NCI-H510A treated with DMSO at 0.1 percent for 48 hours (cell line): ENCODE measurements at regions not wholly inside any gene's neighbourhood (a gene's known extent, or its start where the extent isn't known, plus 50 kb on each side); places are given as distances from the start of the nearest gene placed in this dataset.

Experiments
- DNase-seq: peaks from one replicate; lab custom pipeline; 2025; lab: John Stamatoyannopoulos, UW

DNA sequence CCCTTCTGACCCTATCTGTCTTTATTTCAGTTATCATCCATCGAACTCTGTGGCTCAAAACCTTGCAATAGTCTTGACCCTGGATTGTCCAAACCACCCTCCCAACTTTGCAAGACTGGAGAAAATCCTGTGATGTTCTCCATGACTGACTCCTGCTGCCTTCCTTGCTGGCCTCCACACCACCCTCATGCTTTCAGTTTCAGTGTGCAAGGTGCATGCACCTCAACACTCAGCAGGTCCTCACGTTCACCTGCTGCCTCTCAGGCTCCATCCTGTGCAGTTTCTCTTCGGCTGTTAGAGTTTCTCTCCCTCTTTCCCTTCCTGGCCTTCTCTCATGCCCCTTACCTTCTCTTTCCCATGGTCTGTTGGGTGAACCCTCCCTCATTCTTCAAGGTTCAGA, 59.4 kb upstream of the ASIC2 start:
- no peak for DNase-seq

DNA sequence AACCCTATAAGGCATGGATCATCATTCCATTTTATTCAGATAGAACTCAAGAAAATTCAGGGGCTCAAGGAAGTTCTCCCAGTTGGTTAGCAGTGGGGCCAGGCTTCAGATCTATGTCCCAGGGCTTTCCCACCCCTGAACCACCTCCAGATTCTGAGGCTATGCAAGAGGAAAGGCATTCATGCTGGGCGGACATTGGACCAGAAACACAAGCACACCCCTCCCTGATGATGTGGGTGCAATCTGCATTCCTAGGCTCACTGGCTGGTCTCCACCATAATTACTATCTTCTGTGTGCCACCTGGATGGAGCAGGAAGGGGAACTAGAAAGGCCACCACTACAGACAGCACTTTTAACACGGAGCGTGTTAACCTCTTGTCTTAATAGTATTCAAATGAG, 63.2 kb upstream of the ASIC2 start:
- no peak for DNase-seq

DNA sequence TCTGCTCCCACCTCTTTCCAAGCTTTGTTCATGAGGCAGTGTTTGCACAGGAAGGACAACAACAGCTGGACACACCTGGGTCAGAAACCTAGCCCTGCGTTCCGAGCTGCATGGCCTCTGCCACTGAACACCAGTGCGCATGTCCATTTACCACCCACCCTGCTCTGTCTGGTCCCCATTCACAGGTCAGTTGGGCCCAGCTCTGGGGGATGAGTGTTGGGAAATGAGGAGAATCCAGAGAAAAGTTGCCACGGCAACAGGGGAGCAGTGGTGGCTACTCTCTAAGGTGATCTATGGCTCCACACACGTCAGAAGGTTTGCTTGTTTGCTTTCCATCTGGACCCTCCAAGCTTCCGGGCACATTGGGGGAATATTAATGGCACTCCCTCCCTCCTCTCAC, 70.4 kb upstream of the ASIC2 start:
- no peak for DNase-seq

DNA sequence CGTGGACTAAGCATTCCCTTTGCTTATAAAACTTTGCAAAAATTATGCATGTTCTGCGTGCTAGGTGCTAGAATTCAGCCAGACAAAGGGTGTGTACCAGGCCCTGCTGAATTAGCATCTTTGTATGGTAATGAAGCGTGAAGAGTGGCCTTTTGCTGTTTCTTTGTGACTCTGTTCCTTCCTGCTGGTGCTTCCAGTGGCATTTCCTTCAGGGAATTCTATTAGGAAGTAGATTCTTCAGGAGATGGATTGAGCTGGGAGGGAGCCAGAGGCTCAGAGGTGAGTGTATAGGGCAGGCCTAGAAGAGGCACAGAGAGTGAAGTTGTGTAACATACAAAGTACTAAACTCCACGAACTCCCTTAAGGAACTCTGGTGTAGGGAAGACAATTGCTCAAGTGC, 73.9 kb upstream of the ASIC2 start:
- DNase-seq, result no peak

DNA sequence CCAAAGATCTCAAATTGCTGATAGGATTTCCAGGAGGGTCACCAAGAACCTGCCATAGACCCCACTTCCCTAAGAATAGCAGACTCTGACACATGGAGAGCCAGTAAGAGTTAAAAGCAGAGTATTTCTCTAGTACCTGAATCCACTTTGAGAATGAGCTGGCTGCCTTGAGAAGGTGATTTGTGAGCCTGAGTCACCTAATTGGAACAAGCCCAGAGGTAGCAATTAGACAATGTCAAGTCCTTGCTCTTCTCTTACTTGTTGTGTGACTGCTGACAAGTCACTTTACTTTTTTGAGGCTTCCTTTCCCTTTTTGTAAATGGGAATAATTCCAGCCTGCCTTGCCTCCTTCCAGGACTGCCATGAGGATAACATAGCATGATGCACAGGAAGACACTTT, 76.1 kb upstream of the ASIC2 start:
- no peak for DNase-seq

DNA sequence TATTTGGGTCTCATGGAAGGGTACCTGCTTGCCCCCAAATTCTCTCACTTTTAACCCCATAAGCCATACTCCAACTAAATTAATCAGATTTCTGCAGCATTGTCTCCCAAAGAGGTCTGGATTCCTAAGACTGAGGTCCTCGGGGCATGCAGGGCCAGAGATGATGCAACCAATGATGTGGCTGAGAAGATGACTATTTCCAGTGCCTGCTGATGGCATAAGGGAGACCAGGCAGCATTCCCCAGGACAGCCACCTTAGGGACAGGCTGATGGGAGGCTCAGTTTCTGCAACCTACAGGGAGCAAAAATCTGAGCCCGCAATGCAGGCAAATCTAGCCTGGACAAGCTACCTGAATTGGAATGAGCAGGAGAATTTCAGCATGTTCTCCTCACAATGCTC, 76.8 kb upstream of the ASIC2 start:
- no peak for DNase-seq

DNA sequence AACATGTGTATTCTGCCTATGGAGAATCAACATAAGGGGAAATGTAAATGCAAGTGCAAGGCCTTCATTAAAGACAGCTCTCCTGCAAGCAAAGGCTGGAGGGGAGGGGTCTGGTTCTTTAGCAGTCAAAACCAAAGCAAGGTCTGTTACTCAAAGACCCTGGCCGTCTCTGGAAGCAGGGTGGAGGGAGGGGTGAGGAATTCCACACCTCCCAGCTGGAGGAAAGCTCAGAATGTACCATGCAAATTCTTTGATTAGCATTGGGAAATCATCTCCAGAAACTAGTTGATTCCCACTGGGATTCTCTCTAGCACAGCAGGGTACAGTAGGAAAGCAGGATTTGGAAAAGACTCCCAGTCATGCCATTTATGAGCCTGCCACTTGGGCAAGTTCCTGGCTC, 77.3 kb upstream of the ASIC2 start:
- no peak for DNase-seq

DNA sequence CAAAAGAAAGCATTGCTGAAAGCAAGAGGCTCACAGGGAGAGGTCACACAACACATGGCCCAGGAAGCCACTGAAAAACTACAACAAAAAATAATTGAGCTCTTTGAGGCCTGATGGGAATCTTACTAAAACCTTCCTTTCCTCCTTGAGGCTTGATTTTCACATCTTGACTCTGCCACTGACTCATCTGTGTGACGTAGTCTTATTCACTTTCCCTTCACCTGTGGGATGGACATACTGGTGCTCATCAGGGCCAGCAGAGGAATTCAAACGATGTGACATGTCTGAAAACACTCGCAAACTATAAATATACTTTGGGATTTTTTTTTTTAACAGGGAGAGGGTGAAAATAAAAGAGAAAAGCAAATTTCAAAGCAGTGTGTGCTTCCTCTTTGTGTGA, 78.3 kb upstream of the ASIC2 start:
- no peak for DNase-seq

DNA sequence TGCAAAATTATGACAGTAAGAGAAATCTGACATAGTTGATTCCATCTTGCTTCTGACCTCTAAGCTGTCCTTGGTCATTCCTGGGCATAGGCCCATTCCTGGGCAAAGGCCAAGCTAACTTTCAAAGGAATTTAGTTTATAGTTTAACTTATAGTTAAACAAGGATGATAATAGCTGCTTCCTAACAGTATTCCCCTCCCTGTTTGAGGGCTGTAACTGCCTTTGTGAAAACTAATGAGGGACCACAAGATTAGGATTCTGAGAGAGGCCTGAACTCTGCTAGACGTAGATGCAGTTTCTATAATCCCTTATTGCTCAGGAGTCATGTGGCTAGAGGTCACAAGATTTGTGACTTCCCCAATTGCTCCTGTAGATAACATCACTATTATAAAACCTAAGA, 80.2 kb upstream of the ASIC2 start:
- no peak for DNase-seq

DNA sequence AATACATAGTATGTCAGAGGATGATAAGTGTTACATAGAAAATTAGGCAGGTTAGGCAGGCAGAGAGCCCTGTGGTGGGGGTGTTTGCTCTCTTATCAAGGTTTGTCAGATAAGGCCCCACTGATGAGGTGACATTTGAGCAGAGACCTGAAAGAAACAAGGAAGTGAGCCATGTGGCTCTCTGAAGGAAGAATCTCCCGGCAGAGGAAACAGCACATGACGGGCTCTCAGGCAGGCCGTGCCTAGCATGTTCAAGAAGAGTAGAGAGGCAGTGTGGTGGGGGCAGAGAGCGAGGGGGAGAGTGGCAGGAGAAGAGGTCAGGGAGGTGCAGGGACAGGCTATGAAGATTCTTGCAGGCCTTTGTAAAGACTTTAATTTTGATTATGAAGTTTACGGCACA, 82.0 kb upstream of the ASIC2 start:
- DNase-seq, result no peak

DNA sequence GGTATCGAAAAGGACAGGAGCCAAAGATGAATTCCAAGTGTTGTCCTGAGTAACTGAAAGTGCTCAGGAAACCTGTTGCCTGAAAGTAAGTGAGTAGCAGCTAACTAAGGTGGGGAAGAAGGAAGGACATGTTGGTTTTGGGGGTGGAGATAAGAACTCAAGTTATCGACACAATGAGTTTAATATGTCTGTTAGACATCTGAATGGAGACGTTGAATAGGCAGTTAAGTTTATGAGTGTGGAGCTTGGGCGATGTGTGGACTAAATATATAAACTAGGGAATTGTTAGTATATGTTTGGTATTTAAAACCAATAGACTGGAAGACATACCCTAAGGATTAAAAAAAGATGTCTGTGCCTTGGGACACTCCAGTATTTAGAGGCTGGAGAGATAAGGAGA, 82.7 kb upstream of the ASIC2 start:
- no peak for DNase-seq

DNA sequence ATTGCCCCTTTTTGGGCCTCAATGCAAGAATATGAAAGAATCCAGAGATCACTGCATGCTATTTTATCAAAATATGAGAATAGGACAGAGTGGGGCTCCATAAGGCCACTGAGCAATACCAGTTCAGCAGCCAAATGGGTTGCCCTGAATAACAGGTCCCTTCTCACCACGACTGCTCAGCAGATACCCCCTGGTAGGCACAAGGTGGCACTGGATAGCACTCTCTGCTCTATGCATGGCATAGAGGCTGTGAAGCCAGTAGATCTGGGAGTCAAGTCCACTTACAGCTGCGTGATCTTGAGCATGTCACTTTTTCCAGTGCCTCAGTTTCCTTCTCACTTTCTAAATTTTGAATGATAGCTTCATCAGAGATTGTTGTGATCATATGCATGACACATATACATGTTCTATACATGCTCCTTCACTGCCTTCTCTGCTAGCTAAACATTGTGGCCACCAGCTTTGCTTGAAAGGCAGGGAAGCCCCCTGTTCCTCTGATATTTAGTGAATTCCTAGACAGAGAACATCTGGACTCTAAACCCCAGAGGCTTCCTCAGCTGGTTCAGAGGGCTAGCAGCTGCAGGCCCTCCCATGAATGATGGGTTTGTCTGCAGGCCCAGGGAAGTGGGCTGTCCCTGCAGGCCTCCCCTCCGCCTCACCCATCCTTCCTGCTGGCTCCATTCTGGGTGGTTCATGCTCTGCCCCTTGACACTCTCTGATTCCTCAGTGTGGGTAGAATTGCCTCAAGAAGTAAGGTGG, 84.9 kb upstream of the ASIC2 start:
- no peak for DNase-seq

DNA sequence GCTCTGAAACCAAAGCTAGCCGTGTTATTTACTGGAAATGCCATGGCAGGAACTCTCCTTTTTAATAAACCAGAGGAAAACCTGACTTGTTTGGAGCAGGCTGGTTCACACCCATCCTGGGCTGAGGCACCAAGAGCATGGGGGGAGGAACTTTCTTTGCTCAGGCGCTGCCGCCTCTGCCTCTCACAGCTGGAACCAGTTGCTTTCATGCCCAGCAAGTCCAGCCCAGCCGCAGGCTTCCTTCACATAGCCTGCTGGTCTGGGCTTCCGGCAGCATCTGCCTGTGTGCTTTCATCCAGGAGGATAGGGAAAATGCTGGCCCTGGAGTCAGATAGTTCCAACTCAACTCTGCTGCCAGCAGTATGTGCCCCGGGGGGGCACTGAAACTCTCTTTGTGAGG, 88.1 kb upstream of the ASIC2 start:
- no peak for DNase-seq

DNA sequence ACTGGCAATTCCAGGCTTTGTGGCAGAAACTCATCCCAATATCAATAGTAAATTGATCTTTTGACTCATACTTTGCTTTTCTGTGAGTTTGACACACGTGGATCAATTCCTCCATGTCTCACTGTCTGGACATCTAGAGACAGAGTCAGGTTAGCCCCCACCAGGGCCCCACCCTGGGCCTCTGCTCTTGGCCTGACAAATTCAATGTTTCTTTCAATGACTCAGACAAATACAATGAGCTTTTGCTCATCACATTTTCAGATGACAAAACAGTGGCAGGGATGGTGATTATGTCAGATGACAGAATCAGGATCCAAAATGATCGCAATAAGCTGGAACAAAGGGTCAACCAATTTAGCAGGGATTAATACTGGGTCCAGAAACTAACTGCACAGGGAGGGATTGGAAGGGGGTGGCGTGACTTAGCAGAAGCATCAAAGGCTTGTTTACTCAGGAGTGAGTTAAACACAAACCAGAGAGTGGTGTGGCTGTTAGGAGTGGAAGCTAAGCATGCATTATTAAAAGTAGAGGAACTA, 90.5 kb upstream of the ASIC2 start:
- no peak for DNase-seq

DNA sequence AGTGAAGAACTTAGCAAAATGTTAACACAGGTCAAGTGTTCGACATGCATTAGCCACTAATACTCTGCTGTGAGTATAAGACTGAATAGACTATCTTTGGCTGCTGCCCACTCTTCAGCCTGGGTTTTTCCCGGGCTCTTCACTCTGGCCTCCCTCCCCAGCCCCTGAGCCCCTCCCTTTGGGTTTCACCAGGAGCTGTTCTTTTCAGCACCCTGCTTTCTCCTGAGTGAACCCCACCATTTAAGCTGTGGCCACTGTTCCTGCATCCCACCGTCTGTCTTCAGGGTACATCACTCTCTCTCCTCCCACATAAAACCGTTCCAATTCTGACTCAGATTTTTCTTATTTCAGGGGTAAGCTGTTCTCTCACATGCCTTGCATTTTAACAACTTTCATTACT, 92.0 kb upstream of the ASIC2 start:
- no peak for DNase-seq

DNA sequence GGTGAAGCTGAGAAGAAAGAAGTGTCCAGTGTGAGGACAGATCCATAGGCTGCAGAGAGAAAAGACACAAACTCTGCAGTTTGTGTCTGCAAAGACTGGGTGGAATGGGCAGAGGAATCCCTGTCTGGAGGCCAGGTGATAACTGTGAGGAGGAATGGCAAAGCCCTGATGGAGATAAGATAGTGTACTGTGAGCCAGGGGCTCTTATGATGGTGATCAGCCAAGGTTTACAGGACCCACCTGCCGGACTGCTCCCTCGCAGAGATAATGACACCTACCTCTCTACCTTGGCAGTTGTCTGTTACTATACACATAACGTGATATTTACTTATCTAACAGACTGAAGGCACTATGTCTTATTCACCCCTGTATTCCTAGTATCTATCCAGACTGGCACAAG, 92.6 kb upstream of the ASIC2 start:
- DNase-seq, result no peak

DNA sequence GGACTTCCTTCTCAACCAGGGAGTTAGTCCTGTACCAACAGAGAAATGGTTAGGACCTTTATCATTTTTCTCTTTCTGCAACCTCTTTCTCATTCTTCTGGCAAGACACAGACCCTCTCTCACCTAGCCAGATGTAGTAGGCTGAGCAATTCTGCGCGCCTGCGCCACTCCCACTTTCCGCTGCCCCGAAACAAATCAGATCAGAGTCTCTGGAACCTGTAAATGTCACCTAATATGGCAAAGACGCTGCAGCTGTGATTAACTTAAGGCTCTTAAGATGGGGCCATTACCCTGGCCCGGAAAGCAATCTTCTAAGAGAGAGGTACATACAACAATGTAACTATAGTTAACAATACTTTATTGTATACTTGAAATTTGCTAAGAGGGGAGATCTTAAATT, 94.3 kb upstream of the ASIC2 start:
- no peak for DNase-seq

DNA sequence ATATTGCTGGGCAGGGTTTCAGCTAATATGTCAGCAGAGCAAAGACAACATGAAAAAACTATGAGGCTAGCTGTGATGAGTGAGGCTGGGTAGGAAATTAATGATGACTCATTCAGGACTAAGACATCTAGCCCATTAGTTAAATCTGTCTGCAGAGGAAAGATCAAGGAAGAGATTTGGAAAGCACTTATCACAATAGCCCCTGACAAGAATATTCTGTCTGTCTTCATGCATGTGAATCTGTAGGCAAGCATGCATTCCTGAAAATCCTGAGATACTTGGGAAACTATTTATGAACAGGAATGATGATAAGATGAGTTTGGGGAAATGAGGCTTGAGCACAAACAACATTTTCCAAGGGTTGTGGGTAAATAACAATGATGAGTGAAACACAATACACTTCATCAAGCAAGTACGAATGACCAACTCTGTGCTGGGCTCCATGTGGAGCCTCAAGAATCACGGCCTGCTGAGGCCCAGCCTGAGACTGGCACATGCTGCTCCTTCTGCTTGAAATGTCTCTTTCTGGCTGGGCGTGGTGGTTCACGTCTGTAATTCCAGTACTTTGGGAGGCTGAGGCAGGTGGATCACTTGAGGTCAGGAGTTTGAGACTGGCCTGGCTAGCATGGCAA, 96.5 kb upstream of the ASIC2 start:
- DNase-seq, result no peak

DNA sequence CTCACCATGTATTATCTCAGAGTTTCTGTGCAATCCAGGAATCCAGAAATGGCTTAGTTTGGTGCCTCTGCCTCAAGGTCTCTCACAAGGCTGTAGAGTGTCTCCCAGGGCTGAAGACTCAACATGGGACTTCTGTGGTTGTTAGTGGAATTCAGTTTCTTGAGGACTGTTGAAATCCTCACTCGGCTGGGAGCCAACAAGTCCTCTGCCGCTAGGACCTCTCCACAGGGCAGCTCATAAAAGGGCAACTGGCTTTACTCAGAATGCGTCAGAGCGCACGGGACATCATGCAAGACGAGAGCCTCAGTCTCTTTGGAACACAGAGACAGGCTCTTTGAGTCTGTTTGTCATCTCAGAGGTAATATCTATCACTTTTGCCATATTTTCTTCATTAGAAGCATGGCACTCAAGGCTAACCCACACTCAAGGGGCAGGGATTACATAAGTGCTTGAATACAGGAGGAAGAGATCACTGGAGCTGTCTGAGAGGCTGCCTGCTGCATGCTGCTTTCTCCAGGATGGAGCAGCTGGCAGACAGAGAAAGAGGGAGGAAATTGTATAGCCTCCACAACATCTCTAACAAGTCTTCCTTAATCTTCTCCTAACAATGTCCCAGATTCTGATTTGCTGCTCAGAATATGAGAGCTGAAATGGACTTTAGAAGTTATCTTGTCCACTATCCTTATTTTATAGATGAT, 97.5 kb upstream of the ASIC2 start:
- DNase-seq, result no peak

DNA sequence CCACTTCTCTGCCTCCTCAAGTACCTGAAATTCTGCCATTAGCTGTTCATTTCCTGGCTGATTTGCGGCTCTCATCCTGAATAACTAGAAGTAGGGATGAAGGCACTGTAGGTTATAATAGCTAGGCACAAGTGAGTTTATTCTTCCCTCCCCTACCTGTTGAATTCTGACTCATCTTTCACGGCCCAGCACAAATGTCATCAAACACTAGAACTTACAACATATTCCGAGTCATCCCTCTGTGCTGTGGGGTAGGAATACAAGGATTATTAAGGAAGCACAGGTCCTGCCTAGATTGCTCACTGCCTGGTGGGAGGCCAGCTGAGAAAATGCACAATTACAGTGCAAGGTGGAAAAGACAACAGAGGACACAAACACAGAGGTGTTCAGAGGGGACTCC, 103.7 kb upstream of the ASIC2 start:
- DNase-seq, result no peak

DNA sequence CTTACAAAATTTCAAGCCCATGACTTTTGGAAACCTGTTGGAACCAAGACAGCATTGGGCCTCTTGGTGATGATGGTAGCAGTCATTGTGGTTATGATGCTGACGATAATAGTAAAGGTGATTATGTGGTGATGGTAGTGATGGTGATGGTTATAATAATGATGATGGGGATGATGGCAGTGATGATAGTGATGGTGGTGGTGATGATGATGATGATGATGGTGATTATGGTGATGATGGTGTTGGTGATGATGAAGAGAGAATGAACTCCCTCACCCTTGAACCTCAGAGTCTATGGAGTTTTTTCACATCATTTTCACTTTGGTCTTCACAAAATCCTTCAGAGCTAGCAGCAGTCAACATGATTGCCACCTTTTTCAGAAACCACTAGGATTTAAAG, 105.3 kb upstream of the ASIC2 start:
- DNase-seq, result no peak

DNA sequence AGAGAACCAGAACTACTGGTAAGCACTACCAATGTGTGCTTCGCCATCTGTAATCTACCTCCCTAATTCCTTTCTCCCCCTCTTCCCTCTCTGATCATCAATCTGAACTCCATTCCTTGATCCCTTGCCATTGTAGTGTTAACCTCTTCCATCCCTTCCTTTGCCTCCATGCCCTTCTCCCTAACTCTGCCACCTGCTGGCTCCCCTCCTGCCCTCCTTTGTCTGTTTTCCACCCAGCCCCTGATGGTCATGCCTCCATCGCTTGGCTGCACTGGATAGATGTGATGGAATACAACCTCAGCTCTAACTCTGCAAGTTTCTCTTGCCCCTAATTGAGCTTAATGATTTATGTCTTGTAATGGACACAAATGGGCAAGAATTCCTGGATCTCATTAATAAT, 108.2 kb upstream of the ASIC2 start:
- DNase-seq, result no peak

DNA sequence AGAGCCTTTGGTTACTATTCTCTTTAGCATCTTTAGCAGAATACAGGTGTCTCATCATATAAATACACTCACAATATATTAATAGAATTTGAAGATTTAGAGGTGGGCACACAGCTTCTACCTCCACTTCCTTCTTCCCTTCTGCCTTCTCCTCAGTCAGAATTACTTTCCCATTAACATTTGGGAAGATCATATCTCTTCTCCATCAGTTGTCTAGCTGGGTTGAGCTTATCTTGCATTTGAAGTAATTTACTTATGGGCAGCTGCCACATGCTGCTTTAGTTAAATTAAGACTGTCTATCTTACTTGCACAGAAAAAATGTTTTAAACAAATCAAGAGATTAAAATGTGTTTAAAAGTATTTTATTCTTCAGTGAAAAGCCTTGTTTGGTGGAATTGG, 110.1 kb upstream of the ASIC2 start:
- DNase-seq, result no peak
